ENCODE measurements at regions not wholly inside any gene's neighbourhood (a gene's known extent, or its start where the extent isn't known, plus 50 kb on each side); places are given as distances from the start of the nearest gene placed in this dataset.

GRCh38 chr9:80076162-80076561 is 504.4 kb downstream of the TLE4 start:
- Histone ChIP-seq H3K9ac (replicated peaks in 1 of 4; ENCODE audit: extremely low read depth in 1 of 4, low read depth in 3 of 4, low read length in 3 of 4) (no peak overlapping the region), H3K9me3 (ENCODE audit: insufficient read depth in 2 of 2, low read depth in 1 of 2, low read length in 1 of 2) (no peaks in the 10 kb centered on the region), H3K79me1 (ENCODE audit: low read depth, low read length) (no peaks in the 10 kb centered on the region), H3K23ac (ENCODE audit: insufficient read length) (no peak overlapping the region), H3K27ac (ENCODE audit: low read depth, low read length) (no peak overlapping the region), H3K27me3 (replicated peaks in 1 of 4; ENCODE audit: control insufficient read depth in 3 of 4, extremely low read depth in 1 of 4, insufficient read depth in 3 of 4, low read length in 3 of 4) (no peaks in the 10 kb centered on the region), H4K5ac (ENCODE audit: insufficient read length, low read depth, low read length) (no peak overlapping the region), H4K20me1 (replicated peaks in 1 of 2; ENCODE audit: control insufficient read depth in 1 of 2, insufficient read depth in 2 of 2, low read length in 2 of 2) (no peaks in the 10 kb centered on the region), H2BK5ac (ENCODE audit: low read depth, low read length) (no peak overlapping the region), H4K8ac (ENCODE audit: extremely low read depth, insufficient read depth, low read length) (no peak overlapping the region), H3K4ac (replicated peaks; ENCODE audit: insufficient read length, low read depth, low read length) (no peak overlapping the region), H3K56ac (replicated peaks; ENCODE audit: insufficient read length, low read depth, low read length) (no peak overlapping the region), H2BK20ac (ENCODE audit: low read length) (no peak overlapping the region), H3K4me3 (ENCODE audit: extremely low read depth in 1 of 4, insufficient read depth in 2 of 4, low read depth in 3 of 4, low read length in 4 of 4) (no peak overlapping the region), H3K18ac (ENCODE audit: extremely low read depth, low read length) (no peak overlapping the region), H2BK120ac (replicated peaks; ENCODE audit: low read depth, low read length) (no peak overlapping the region), H2AK5ac (ENCODE audit: low read depth, low read length) (no peak overlapping the region), H2BK12ac (ENCODE audit: low read depth, low read length) (no peak overlapping the region), H3K36me3 (ENCODE audit: control insufficient read depth in 2 of 4, insufficient read depth in 4 of 4, low read length in 3 of 4) (no peaks in the 10 kb centered on the region), H3K79me2 (ENCODE audit: control insufficient read depth in 1 of 2, insufficient read depth in 2 of 2, low read length in 2 of 2) (no peaks in the 10 kb centered on the region), H2AFZ (ENCODE audit: low read length) (no peak overlapping the region), H3K4me2 (ENCODE audit: insufficient read depth in 1 of 2, low read depth in 2 of 2, low read length in 2 of 2) (no peak overlapping the region), H2BK15ac (ENCODE audit: low read length) (no peak overlapping the region), H3K23me2 (ENCODE audit: low read depth, low read length) (no peaks in the 10 kb centered on the region), H4K91ac (replicated peaks; ENCODE audit: insufficient read length, low read length) (no peak overlapping the region), H3K14ac (ENCODE audit: insufficient read length) (no peak overlapping the region), H3K4me1 (replicated peaks in 1 of 4; ENCODE audit: control insufficient read depth in 3 of 4, insufficient read depth in 4 of 4, low read length in 3 of 4) (no peaks in the 10 kb centered on the region)
- 92% methylated on average over 4 of the region's 4 CpGs; no CpG with 5 or more reads in 1 of the 2 experiments for WGBS, 2 experiments (ENCODE audit: extremely low coverage in 1 of 2, insufficient coverage in 1 of 2, insufficient read length in 1 of 2, insufficient replicate concordance in 2 of 2, low coverage in 1 of 2, low lambda C conversion rate in 2 of 2, missing lambda C conversion rate in 1 of 2)
- ChIA-PET POLR2A (ENCODE audit: partially characterized antibody) (no interaction called here), CTCF (ENCODE audit: partially characterized antibody) (interaction anchor here (1.2 to 2.4 kb wide), 2 partner anchors 14 to 69 kb away, joined by 3 to 7 read pairs; no protein-coding TSS in a partner anchor)
- FAIRE-seq (no peak), DNase-seq (ENCODE audit: low read depth in 1 of 2, low spot score in 2 of 2) (no peak)
- TF ChIP-seq YY1 (IDR thresholded peaks at IDR 0.05; ENCODE audit: low read depth, low read length) = no peak
- no peak for TF ChIP-seq EP300 (IDR thresholded peaks at IDR 0.05; ENCODE audit: borderline replicate concordance in 1 of 2, low read depth in 2 of 2, low read length in 2 of 2)
- no peak for TF ChIP-seq NANOG (IDR thresholded peaks at IDR 0.05; ENCODE audit: insufficient read depth, low read depth, low read length, poor library complexity, severe bottlenecking)
- TF ChIP-seq E2F6 (IDR thresholded peaks at IDR 0.05) = no peak
- no peak for TF ChIP-seq ATF3 (IDR thresholded peaks at IDR 0.05; ENCODE audit: insufficient read depth, low read depth, low read length)
- TF ChIP-seq TEAD4 (IDR thresholded peaks at IDR 0.05; ENCODE audit: low read depth, low read length) = no peak
- TF ChIP-seq NRF1 (IDR thresholded peaks at IDR 0.05; ENCODE audit: low read depth, low read length) = no peak
- TF ChIP-seq GABPA (IDR thresholded peaks at IDR 0.05; ENCODE audit: borderline replicate concordance, insufficient read depth, low read length) = no peak
- no peak for TF ChIP-seq CTCF (IDR thresholded peaks at IDR 0.05; ENCODE audit: control extremely low read depth in 1 of 3, insufficient read depth in 1 of 3, low read depth in 1 of 3, low read length in 3 of 3)
- no peak for TF ChIP-seq BCL11A (IDR thresholded peaks at IDR 0.05; ENCODE audit: low read depth in 2 of 2, low read length in 2 of 2)
